LHCN-M2 (cell line): ENCODE measurements at regions not wholly inside any gene's neighbourhood (a gene's known extent, or its start where the extent isn't known, plus 50 kb on each side); places are given as distances from the start of the nearest gene placed in this dataset.

ENCODE experiments used
- DNase-seq: peaks from one replicate; pipeline ENCODE4 v3.0.0-alpha.2; 2012; ENCODE audit warnings: low read depth

- DNase-seq = peak; percentile 89
These were observed 62.7 kb upstream of the IPO9 start for GRCh38 chr1:201766131-201766866.

- no peak for DNase-seq
These were observed 61.6 kb upstream of the IPO9 start for GRCh38 chr1:201767339-201767738.

GRCh38 chr1:201769072-201769471 lies 59.9 kb upstream of the IPO9 start:
- no peak for DNase-seq

GRCh38 chr1:201769966-201770365 lies 59.0 kb upstream of the IPO9 start:
- no peak for DNase-seq

- DNase-seq = no peak
These were observed 57.5 kb upstream of the IPO9 start for GRCh38 chr1:201771466-201771865.

GRCh38 chr1:201772178-201772577 lies 56.8 kb upstream of the IPO9 start:
- no peak for DNase-seq

- no peak for DNase-seq
These were observed 55.2 kb upstream of the IPO9 start for GRCh38 chr1:201773764-201774163.

GRCh38 chr1:201774224-201774982 lies 54.6 kb upstream of the IPO9 start:
- DNase-seq = peak; percentile 83

- no peak for DNase-seq
These were observed 54.0 kb upstream of the IPO9 start for GRCh38 chr1:201774983-201775344.

GRCh38 chr1:201775380-201775779 lies 53.6 kb upstream of the IPO9 start:
- DNase-seq = no peak

GRCh38 chr1:201778279-201779065 lies 50.5 kb upstream of the IPO9 start:
- DNase-seq = no peak
